Mesothelial cell of epicardium (in vitro differentiated cells): ENCODE measurements at regions not wholly inside any gene's neighbourhood (a gene's known extent, or its start where the extent isn't known, plus 50 kb on each side); places are given as distances from the start of the nearest gene placed in this dataset.
A peak's percentile ranks its signal among the peaks of the same experiment; 100 is the strongest.

Experiments used
- DNase-seq, 2 experiments: peaks; one replicate each; pipeline ENCODE4 v3.0.0; 2021; ENCODE audit warnings: low spot score in 2 of 2; ENCODE audit not compliant: unreplicated experiment in 2 of 2
- H3K27ac Mint-ChIP-seq: 2 replicates; pipeline ENCODE4 v1.8.0; 2021; ENCODE audit warnings: mixed read lengths
- H3K27me3 Mint-ChIP-seq: 2 replicates; pipeline ENCODE4 v1.8.0; 2021; ENCODE audit warnings: low read depth, mixed read lengths
- H3K36me3 Mint-ChIP-seq: 2 replicates; pipeline ENCODE4 v1.8.0; 2021; ENCODE audit warnings: mixed read lengths
- H3K4me1 Mint-ChIP-seq: 2 replicates; pipeline ENCODE4 v1.8.0; 2021; ENCODE audit warnings: mixed read lengths
- H3K4me3 Mint-ChIP-seq: 2 replicates; pipeline ENCODE4 v1.8.0; 2021; ENCODE audit warnings: mild to moderate bottlenecking, moderate library complexity, mixed read lengths
- H3K9me3 Mint-ChIP-seq: 2 replicates; pipeline ENCODE4 v1.8.0; 2021; ENCODE audit warnings: mixed read lengths
- TF ChIP-seq, protein P1 (sequence below): fragments of 200-600 bp; sonication (generic); IDR thresholded peaks from one replicate; pipeline ENCODE4 v1.5.0; 2021; ENCODE audit warnings: antibody characterized with exemption; ENCODE audit not compliant: unreplicated experiment

DNA sequence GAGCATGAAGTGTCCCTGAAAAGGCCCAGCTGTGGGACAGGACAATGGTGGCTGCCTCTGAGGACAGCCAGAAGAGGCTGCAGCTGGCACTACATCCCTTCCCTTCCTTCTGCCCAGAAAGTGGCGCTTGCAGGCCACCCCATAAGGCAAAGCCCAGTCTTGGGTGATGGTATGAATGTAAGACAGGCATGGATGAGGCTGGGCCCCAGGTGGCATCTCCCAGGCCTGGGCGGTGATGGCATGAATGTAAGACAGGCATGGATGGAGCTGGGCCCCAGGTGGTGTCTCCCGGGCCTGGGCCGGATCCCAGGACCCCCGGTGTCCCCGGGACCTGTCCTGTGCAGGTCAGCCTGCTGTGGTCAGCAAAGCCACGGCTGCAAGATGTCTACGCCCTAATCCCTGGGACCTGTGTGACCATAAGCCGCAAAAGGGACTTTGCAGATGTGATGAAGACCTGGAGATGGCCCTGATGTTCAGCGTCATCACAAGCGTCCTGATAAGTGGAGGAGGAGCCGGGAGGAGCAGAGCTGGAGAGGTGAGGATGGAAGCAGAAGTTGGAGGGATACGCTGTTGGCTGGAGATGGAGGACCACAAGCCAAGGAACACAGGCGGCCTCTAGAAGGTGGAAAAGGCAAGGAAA is 181.1 kb downstream of the CTTN start:
- Mint-ChIP-seq H3K27me3 (no peaks in the 10 kb centered on the region), H3K4me1 (no peaks in the 10 kb centered on the region), H3K9me3 (no peaks in the 10 kb centered on the region), H3K4me3 (no peak overlapping the region), H3K36me3 (no peaks in the 10 kb centered on the region), H3K27ac (no peak overlapping the region)
- no peak for DNase-seq
- TF ChIP-seq, protein P1, sequence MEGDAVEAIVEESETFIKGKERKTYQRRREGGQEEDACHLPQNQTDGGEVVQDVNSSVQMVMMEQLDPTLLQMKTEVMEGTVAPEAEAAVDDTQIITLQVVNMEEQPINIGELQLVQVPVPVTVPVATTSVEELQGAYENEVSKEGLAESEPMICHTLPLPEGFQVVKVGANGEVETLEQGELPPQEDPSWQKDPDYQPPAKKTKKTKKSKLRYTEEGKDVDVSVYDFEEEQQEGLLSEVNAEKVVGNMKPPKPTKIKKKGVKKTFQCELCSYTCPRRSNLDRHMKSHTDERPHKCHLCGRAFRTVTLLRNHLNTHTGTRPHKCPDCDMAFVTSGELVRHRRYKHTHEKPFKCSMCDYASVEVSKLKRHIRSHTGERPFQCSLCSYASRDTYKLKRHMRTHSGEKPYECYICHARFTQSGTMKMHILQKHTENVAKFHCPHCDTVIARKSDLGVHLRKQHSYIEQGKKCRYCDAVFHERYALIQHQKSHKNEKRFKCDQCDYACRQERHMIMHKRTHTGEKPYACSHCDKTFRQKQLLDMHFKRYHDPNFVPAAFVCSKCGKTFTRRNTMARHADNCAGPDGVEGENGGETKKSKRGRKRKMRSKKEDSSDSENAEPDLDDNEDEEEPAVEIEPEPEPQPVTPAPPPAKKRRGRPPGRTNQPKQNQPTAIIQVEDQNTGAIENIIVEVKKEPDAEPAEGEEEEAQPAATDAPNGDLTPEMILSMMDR, result no peak

DNA sequence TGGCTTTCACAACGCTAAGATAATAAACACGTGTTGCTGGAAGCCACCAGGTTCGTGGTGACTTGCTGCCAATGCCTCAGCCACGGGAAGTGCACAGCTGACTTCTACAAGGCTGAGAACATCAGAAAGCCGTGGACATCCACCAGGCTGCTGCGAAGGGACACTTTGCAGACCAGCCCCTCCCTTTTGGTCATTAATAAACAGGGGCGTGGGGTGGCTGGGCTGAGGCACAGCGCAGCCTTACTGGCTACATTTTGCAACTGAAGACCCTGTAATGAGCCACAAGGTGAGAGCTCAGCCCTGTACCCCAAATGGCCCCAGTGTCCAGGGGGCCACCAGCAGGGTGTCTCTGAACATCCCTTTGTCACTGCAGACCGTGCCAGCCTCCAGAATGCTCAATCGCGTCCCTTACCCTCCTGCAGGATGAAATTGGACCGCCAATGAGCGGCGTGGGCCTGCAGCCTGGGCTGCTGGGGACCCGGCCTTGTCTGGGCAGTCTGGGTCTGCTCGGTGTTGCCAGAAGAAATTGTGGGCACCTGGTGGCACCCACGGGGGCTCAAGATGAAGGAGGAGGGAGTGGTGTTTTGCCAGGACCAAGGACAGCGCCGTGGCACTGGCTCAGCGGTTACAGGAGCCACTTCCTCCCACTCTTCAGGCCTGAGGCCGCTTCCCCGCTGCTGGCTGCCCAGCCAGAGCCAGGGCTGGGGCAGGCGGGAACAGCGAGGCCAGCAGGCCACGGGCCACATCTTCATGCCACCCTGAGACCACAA is 181.9 kb downstream of the CTTN start:
- H3K4me3 Mint-ChIP-seq, result no peak overlapping the region
- H3K36me3 Mint-ChIP-seq, result no peaks in the 10 kb centered on the region
- no peaks in the 10 kb centered on the region for H3K9me3 Mint-ChIP-seq
- peak in 1 of 2 experiments; percentile 55 for DNase-seq
- no peaks in the 10 kb centered on the region for H3K27me3 Mint-ChIP-seq
- no peak overlapping the region for H3K27ac Mint-ChIP-seq
- H3K4me1 Mint-ChIP-seq, result no peaks in the 10 kb centered on the region
- TF ChIP-seq, protein P1, result no peak

DNA sequence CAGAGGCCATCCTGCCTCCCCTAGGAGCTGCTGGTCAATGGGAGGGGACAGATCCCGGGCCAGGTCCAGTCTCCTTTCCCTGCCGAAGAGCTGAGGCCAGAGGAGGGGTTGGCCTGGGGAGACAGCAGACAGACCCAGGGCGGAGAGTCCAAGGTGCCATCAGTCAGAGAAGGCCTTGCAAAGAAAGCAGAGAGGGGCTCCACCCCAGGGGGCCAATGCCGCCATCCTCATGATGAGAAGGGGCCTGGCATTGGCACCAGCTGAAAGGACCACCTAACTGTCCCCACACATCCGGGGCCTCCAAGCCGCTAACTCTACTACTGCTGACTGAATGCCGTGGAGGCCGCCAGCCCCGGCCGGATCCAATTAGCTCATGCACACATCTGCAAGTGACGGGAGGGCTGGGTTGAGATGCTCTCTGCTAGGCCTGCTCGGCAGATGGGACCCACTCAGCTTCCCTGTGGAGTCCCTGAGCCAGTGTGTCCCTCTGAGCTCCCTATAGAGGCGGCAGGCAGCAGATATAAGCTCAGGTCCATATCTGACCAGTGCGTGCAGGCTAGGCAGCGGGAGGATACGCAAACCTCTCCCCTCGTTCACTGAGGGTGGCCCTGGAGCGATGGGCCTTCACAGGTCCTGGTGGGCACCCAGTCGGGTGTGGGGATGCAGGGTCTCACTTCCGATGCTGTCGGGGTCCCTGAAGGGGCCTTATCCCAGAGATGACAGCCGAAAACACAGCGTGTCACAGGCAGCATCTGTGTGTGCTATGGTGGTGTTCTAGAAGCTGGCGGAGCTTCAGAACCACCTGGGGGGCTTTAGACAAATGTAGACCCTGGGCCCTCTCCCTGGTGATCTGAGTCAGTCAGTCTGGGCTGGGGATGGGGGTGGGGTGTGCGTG is 183.9 kb downstream of the CTTN start:
- no peak overlapping the region for H3K27ac Mint-ChIP-seq
- TF ChIP-seq, protein P1, result no peak
- DNase-seq, result no peak
- no peaks in the 10 kb centered on the region for H3K36me3 Mint-ChIP-seq
- peaks cover 3% of the 10 kb centered on the region for H3K27me3 Mint-ChIP-seq
- no peaks in the 10 kb centered on the region for H3K4me1 Mint-ChIP-seq
- H3K9me3 Mint-ChIP-seq, result no peaks in the 10 kb centered on the region
- H3K4me3 Mint-ChIP-seq, result no peak overlapping the region

DNA sequence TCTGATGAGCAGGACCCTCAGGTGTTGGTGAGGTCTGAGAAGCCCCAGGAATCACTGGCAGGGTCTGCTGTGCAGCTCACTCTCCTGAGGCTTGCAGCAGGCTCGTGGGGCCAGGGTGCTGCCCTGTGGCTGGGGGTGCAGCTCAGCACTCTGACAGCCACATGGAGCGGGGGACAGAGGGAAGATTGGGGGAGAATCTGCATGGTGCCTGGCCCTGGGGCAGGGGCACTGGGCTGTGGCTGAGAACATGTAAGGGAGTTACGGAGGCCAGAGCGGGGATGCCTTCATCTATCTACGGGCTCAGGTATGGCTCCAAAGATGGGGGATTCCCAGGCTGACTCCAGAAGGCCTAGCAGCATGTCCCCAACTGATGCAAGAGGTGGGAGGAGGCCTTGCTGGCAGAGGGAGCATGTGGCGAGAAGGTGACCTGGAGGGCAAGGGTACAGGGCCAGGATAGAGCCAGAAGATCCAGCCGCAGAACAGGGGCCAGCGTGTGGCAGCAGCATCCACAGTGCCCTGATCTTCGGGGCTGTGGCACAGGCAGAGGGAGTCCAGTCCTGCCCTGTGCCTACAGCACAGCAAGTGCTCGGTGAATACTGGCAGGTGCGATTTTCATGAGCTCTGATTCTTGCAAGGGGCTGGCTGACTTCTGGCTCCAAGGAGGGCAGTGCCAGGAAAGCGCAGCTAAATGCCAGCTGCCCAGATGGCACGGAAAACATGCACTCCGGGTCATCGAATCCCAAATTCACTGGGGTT is 184.7 kb downstream of the CTTN start:
- Mint-ChIP-seq H3K27me3 (peaks cover 3% of the 10 kb centered on the region), H3K4me3 (no peak overlapping the region), H3K9me3 (no peaks in the 10 kb centered on the region), H3K27ac (no peak overlapping the region), H3K36me3 (no peaks in the 10 kb centered on the region), H3K4me1 (no peaks in the 10 kb centered on the region)
- TF ChIP-seq, protein P1, result no peak
- DNase-seq, result no peak

DNA sequence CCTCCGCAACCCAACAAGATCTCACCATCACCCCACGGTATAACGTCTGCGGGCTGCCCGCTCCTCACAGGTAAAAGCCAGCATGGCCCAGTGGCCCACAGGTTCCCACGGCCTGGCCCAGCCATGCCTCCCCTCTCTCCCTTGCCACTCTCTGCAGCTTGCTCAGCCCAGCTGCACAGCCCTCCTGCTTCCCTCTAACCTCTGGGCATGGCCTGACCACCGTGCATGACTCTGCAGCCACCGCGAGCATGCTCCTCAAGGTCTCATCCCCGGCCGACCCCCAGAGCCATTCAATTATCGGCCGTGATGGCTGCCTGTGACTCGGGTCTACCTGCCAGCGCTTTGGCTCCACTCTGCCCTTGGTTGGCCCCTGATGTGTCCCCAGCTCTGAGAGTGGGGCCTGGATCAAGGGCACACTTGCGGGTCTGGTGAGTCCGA is 185.5 kb downstream of the CTTN start:
- Mint-ChIP-seq H3K27me3 (peaks cover 3% of the 10 kb centered on the region), H3K9me3 (no peaks in the 10 kb centered on the region), H3K36me3 (no peaks in the 10 kb centered on the region), H3K27ac (no peak overlapping the region), H3K4me1 (no peaks in the 10 kb centered on the region), H3K4me3 (no peak overlapping the region)
- DNase-seq, result no peak
- TF ChIP-seq, protein P1, result no peak
